Heart right ventricle (tissue), 16 donors: ENCODE measurements at regions not wholly inside any gene's neighbourhood (a gene's known extent, or its start where the extent isn't known, plus 50 kb on each side); places are given as distances from the start of the nearest gene placed in this dataset.

Experiments
- ATAC-seq, 8 donors: fragments of 200-7000 bp; cut with Tn5 transposase; one replicate each; pipeline ENCODE4 v1.9.1; 2020; ENCODE audit warnings: mild to moderate bottlenecking in 8 of 8, moderate library complexity in 8 of 8, moderate number of reproducible peaks in 1 of 8
- DNase-seq, 2 donors: peaks; one replicate each; pipeline ENCODE4 v3.0.0-alpha.2; 2020
- H3K27ac ChIP-seq, 10 donors: fragments of 200-600 bp; sonication (generic) in 2 of 10; one replicate each; pipeline versions ENCODE4 v1.5.0 to v1.8.0; 2020 to 2022; ENCODE audit warnings: mild to moderate bottlenecking in 3 of 10
- H3K27me3 ChIP-seq, 7 donors: fragments of 200-600 bp; one replicate each; pipeline ENCODE4 v1.8.0; 2021 to 2022; ENCODE audit warnings: mild to moderate bottlenecking in 2 of 7
- H3K36me3 ChIP-seq, 9 donors: fragments of 200-600 bp; sonication (generic) in 1 of 9; one replicate each; pipeline versions ENCODE4 v1.5.0 to v1.8.0; 2020 to 2022; ENCODE audit warnings: mild to moderate bottlenecking in 2 of 9
- H3K4me1 ChIP-seq, 9 donors: fragments of 200-600 bp; sonication (generic) in 1 of 9; one replicate each; pipeline versions ENCODE4 v1.5.0 to v1.8.0; 2020 to 2022; ENCODE audit warnings: mild to moderate bottlenecking in 4 of 9
- H3K4me3 ChIP-seq, 10 donors: fragments of 200-600 bp; sonication (generic) in 2 of 10; one replicate each; pipeline versions ENCODE4 v1.5.0 to v1.8.0; 2020 to 2022; ENCODE audit warnings: mild to moderate bottlenecking in 7 of 10, moderate library complexity in 2 of 10
- H3K9me3 ChIP-seq, 11 donors: fragments of 200-600 bp in 10 of 11; sonication (generic) in 2 of 11; one replicate each; pipeline versions ENCODE4 v1.5.0 to v1.8.0; 2013 to 2022; ENCODE audit warnings: mild to moderate bottlenecking in 2 of 11, control low read depth in 1 of 11, moderate library complexity in 1 of 11
- CTCF ChIP-seq, 9 donors: fragments of 200-600 bp; sonication (generic) in 2 of 9; IDR thresholded peaks; one replicate each; pipeline versions ENCODE4 v1.5.0 to v1.8.0; 2021 to 2022; ENCODE audit warnings: antibody characterized with exemption in 9 of 9, mild to moderate bottlenecking in 5 of 9, moderate library complexity in 1 of 9
- WGBS, 2 donors: extraction: QIAGEN DNeasy Blood & Tissue Kit; methylation state at CpG; one replicate each; pipeline ENCODE4 v1.1.7; 2013; ENCODE audit warnings: inconsistent platforms in 1 of 2; 5-methylcytosine and 5-hydroxymethylcytosine counted together
- intact Hi-C, 10 donors: fragments of 100-400 bp; cut with DNase I; formaldehyde crosslinking; loops; one replicate each; pipeline versions ENCODE4 v1.11.1 to v1.14.2; 2022
- donor health status: Arrhythmogenic right ventricular cardiomyopathy.
- donor health status: ischemic (EF 13 %, LVEDD 7.1; RV severe dilation, severe dysfunction).
- donor health status: healthy with polysubstance abuse.
- donor health status: DM: no; HTN: yes; CAD: no.
- donor health status: DM: no; HTN: no; CAD: no.
- donor health status: ischemic (EF 25% LVEDD 6.9; RV normal size, moderate dysfunction).
- donor health status: ischemic (EF 25% LVEDD 5.7; RV mildly dilated, moderate dysfunction).
- donor health status: healthy.
- donor health status: DM: yes; HTN: yes; CAD: no.
- donor health status: Ischemic cardiomyopathy.
- donor health status: ischemic (EF 35%, LVEDD 5.7; RV mildly dilated, moderate dysfunction).
- donor health status: nonischemic (EF 11% LVEDD 7.7; RV severe dilation, severe dysfunction).
- donor health status: DM: yes; HTN: yes; CAD: no.
- donor health status: PGD.
- donor health status: ischemic (EF 29% LVEDD 5.4; RV normal size, mild dysfunction).
- donor health status: nonischemic (EF 23%, LVEDD 6.1; RV moderate dilation, normal function).

DNA sequence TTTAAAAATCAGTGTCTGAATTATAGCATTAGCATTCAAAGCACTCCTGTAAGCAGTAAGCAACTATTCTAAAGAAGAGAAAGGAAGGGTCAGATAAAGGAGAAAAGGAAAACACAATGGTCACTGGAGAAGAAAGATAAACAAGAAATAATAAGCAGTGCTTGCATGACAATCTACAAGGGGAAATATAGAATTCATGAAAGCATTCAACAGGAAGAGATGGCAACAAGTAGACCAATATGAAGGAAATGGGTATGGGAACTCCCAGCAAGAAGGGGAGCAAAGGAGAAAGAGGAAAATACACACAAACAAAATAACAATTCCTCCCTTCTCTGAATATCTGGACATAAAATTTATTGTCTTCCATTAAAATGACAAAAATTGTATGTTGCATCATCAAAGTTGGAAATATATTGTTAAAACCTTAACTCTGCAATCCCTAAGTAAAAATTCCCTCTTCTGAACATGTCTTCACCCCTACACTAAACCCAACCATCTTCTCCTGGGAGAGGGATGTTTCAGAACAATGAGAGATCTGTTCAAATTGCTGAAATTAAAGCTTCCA is 206.3 kb upstream of the SAMSN1 start:
- H3K27ac ChIP-seq, result no peak overlapping the region
- DNase-seq (no peak), ATAC-seq (no peak)
- intact Hi-C loops, result no loop called here
- H3K4me3 ChIP-seq, result no peak overlapping the region
- H3K9me3 ChIP-seq, result peaks cover 0 to 18% (median 0%) of the 10 kb centered on the region in 11 donors
- H3K4me1 ChIP-seq, result no peaks in the 10 kb centered on the region
- no peaks in the 10 kb centered on the region for H3K36me3 ChIP-seq
- TF ChIP-seq CTCF (IDR thresholded peaks at IDR 0.05), result no peak
- no peaks in the 10 kb centered on the region for H3K27me3 ChIP-seq

DNA sequence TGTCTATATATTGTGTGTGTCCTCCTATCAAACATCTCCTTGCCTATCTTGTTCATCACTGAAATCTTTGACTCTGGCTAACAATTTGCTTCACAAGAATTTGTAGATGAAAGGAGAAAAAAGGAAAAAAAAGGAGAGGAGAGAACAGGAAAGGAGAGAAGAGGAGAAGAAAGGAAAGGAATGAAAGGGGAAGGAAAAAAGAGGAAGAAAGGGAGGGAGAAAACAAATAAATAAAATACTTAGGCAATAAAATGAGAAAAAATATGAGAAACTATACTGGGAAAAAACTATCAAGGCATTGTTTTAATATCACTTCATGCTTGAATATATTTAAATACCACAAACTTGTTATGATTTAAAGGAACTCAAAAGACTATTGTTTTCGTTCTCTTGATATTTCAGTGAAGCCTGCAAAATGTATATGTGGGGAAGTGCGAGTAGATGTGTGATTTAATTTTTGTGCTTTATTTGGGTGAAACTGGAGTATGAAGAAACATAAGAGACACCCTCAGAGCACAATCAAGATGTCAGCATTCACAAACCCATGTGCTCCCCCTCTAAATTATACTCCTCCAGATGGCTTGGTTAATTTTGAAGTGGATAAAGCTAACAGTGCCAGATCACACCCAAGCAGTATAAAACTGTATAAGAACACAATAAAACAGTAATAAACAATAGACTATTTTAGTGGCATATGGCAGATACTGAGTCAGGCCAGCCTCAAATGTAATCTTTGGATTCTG is 205.7 kb upstream of the SAMSN1 start:
- TF ChIP-seq CTCF (IDR thresholded peaks at IDR 0.05), result no peak
- no peak for ATAC-seq
- no peak for DNase-seq
- 83% methylated on average over 2 of the region's 2 CpGs for WGBS, 2 donors
- Histone ChIP-seq H3K4me3 (no peak overlapping the region), H3K4me1 (no peaks in the 10 kb centered on the region), H3K27ac (no peak overlapping the region), H3K9me3 (peaks cover 0 to 18% (median 0%) of the 10 kb centered on the region in 11 donors), H3K27me3 (no peaks in the 10 kb centered on the region), H3K36me3 (no peaks in the 10 kb centered on the region)
- intact Hi-C loops, result no loop called here

- no peak for ATAC-seq
- 84 to 88% methylated on average over 3 of the region's 3 CpGs for WGBS, 2 donors
- Histone ChIP-seq H3K27me3 (no peaks in the 10 kb centered on the region), H3K27ac (no peak overlapping the region), H3K4me3 (no peak overlapping the region), H3K4me1 (no peaks in the 10 kb centered on the region), H3K9me3 (peaks cover 0 to 17% (median 0%) of the 10 kb centered on the region in 11 donors), H3K36me3 (no peaks in the 10 kb centered on the region)
- TF ChIP-seq CTCF (IDR thresholded peaks at IDR 0.05), result no peak
- no peak for DNase-seq
- intact Hi-C loops, result no loop called here
These were observed 204.9 kb upstream of the SAMSN1 start for GRCh38 chr21:14751011-14751410.

GRCh38 chr21:14750041-14750440 is 203.9 kb upstream of the SAMSN1 start:
- intact Hi-C loops, result no loop called here
- ATAC-seq, result no peak
- no peak overlapping the region for H3K4me3 ChIP-seq
- H3K27me3 ChIP-seq, result no peaks in the 10 kb centered on the region
- no peak for TF ChIP-seq CTCF (IDR thresholded peaks at IDR 0.05)
- no peaks in the 10 kb centered on the region for H3K4me1 ChIP-seq
- H3K9me3 ChIP-seq, result peaks cover 0 to 14% (median 0%) of the 10 kb centered on the region in 11 donors
- no peak for DNase-seq
- H3K36me3 ChIP-seq, result no peaks in the 10 kb centered on the region
- no peak overlapping the region for H3K27ac ChIP-seq
